ENCODE measurements at regions not wholly inside any gene's neighbourhood (a gene's known extent, or its start where the extent isn't known, plus 50 kb on each side); places are given as distances from the start of the nearest gene placed in this dataset.

- TF ChIP-seq, protein P1, sequence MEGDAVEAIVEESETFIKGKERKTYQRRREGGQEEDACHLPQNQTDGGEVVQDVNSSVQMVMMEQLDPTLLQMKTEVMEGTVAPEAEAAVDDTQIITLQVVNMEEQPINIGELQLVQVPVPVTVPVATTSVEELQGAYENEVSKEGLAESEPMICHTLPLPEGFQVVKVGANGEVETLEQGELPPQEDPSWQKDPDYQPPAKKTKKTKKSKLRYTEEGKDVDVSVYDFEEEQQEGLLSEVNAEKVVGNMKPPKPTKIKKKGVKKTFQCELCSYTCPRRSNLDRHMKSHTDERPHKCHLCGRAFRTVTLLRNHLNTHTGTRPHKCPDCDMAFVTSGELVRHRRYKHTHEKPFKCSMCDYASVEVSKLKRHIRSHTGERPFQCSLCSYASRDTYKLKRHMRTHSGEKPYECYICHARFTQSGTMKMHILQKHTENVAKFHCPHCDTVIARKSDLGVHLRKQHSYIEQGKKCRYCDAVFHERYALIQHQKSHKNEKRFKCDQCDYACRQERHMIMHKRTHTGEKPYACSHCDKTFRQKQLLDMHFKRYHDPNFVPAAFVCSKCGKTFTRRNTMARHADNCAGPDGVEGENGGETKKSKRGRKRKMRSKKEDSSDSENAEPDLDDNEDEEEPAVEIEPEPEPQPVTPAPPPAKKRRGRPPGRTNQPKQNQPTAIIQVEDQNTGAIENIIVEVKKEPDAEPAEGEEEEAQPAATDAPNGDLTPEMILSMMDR (IDR thresholded peaks at IDR 0.05): no peak
- no peak for TF ChIP-seq POLR2A (IDR thresholded peaks at IDR 0.05)
Measured at GRCh38 chr6:78666764-78667163, 200.6 kb upstream of the IRAK1BP1 start.
